OCI-LY3 (cell line): ENCODE measurements at regions not wholly inside any gene's neighbourhood (a gene's known extent, or its start where the extent isn't known, plus 50 kb on each side); places are given as distances from the start of the nearest gene placed in this dataset.

Source experiments
- CTCF ChIP-seq: fragments of 200-600, 300-600 bp; sonication (generic); IDR thresholded peaks from 2 replicates; pipeline ENCODE4 v1.5.1; 2014; ENCODE audit warnings: antibody characterized with exemption, low read length, low read depth
- EZH2phosphoT487 ChIP-seq: fragments of 200-600 bp; shearing (Covaris generic); IDR thresholded peaks from 2 replicates; pipeline ENCODE4 v1.6.1; 2018; ENCODE audit warnings: antibody characterized with exemption, mixed run types, low read depth

- TF ChIP-seq CTCF (no peak), EZH2phosphoT487 (no peak)
Observed at GRCh38 chr6:48959251-48960060, 503.6 kb downstream of the MMUT start.
